Body of pancreas (tissue), 4 donors: ENCODE measurements at regions not wholly inside any gene's neighbourhood (a gene's known extent, or its start where the extent isn't known, plus 50 kb on each side); places are given as distances from the start of the nearest gene placed in this dataset.

Experiments
- ATAC-seq: fragments of 150-250 bp; one replicate; pipeline ENCODE4 v1.9.1; 2016
- DNase-seq, 4 donors: peaks; one replicate each; pipeline ENCODE4 v3.0.0-alpha.2; 2019
- H3K27ac ChIP-seq, 4 donors: fragments of 200-600 bp; sonication (generic); 1 replicate in 3 of 4; 2 replicates in 1 of 4; pipeline versions ENCODE4 v1.5.1 to v1.6.1; 2016 to 2019; ENCODE audit warnings: mild to moderate bottlenecking in 1 of 4, mixed read lengths in 1 of 4, moderate library complexity in 1 of 4
- H3K27me3 ChIP-seq, 2 donors: fragments of 200-600 bp; sonication (generic); one replicate each; pipeline ENCODE4 v1.6.0; 2016; ENCODE audit warnings: mild to moderate bottlenecking in 1 of 2
- H3K36me3 ChIP-seq, 2 donors: fragments of 200-600 bp; sonication (generic); replicated peaks in 1 of 2; 2 replicates each; pipeline ENCODE4 v1.5.1; 2016; ENCODE audit warnings: low read depth in 2 of 2; ENCODE audit not compliant: insufficient read depth in 1 of 2
- H3K4me1 ChIP-seq: fragments of 200-600 bp; sonication (generic); one replicate; pipeline ENCODE4 v1.6.0; 2016
- H3K4me3 ChIP-seq, 2 donors: fragments of 200-600 bp; sonication (generic); 1 replicate in 1 of 2; 2 replicates in 1 of 2; pipeline ENCODE4 v1.5.1; 2016 to 2019
- H3K9me3 ChIP-seq, 3 donors: fragments of 200-600 bp; sonication (generic); 1 replicate in 2 of 3; 2 replicates in 1 of 3; pipeline ENCODE4 v1.5.1; 2016
- CTCF ChIP-seq, 7 experiments: fragments of 450-650 bp in 4 of 7; fragments of 200-600 bp in 3 of 7; sonication (generic) in 3 of 7; IDR thresholded peaks; one replicate each; pipeline ENCODE4 v1.5.1; 2016 to 2019; ENCODE audit warnings: antibody characterized with exemption in 7 of 7
- POLR2A ChIP-seq, 3 donors: fragments of 450-650 bp; IDR thresholded peaks; one replicate each; pipeline ENCODE4 v1.6.1; 2016; ENCODE audit warnings: antibody characterized with exemption in 3 of 3, mild to moderate bottlenecking in 2 of 3
- WGBS, 2 donors: methylation state at CpG; one replicate each; pipeline ENCODE4 v1.1.5; 2017; 5-methylcytosine and 5-hydroxymethylcytosine counted together
- intact Hi-C: fragments of 100-400 bp; cut with DNase I; formaldehyde crosslinking; loops from one replicate; pipeline ENCODE4 v1.15.1; 2023

- Histone ChIP-seq H3K4me1 (no peaks in the 10 kb centered on the region), H3K27me3 (no peaks in the 10 kb centered on the region), H3K36me3 (no peaks in the 10 kb centered on the region), H3K4me3 (no peak overlapping the region), H3K9me3 (no peaks in the 10 kb centered on the region), H3K27ac (no peak overlapping the region)
- TF ChIP-seq CTCF (IDR thresholded peaks at IDR 0.05) (no peak), POLR2A (IDR thresholded peaks at IDR 0.05) (no peak)
- ATAC-seq (no peak), DNase-seq (no peak)
- intact Hi-C loops, result no loop called here
- 51 to 53% methylated on average over 4 of the region's 4 CpGs for WGBS, 2 donors
Measured at GRCh38 chr13:39200249-39200910, 162.1 kb downstream of the NHLRC3 start.

GRCh38 chr13:39201180-39201579, 162.9 kb downstream of the NHLRC3 start:
- H3K27me3 ChIP-seq, result no peaks in the 10 kb centered on the region
- no peak for TF ChIP-seq CTCF (IDR thresholded peaks at IDR 0.05)
- TF ChIP-seq POLR2A (IDR thresholded peaks at IDR 0.05), result no peak
- no peak overlapping the region for H3K4me3 ChIP-seq
- H3K9me3 ChIP-seq, result no peaks in the 10 kb centered on the region
- no peak overlapping the region for H3K27ac ChIP-seq
- ATAC-seq (no peak), DNase-seq (no peak)
- intact Hi-C loops, result no loop called here
- 34 to 41% methylated on average over 4 of the region's 4 CpGs for WGBS, 2 donors
- H3K36me3 ChIP-seq, result no peaks in the 10 kb centered on the region
- H3K4me1 ChIP-seq, result no peaks in the 10 kb centered on the region

GRCh38 chr13:39202746-39203145, 164.5 kb downstream of the NHLRC3 start:
- Histone ChIP-seq H3K4me1 (no peaks in the 10 kb centered on the region), H3K4me3 (no peak overlapping the region), H3K27ac (no peak overlapping the region), H3K9me3 (no peaks in the 10 kb centered on the region), H3K36me3 (no peaks in the 10 kb centered on the region), H3K27me3 (no peaks in the 10 kb centered on the region)
- intact Hi-C loops, result no loop called here
- TF ChIP-seq POLR2A (IDR thresholded peaks at IDR 0.05) (no peak), CTCF (IDR thresholded peaks at IDR 0.05) (no peak)
- DNase-seq (no peak), ATAC-seq (no peak)
- 56 to 64% methylated on average over 7 of the region's 7 CpGs for WGBS, 2 donors

- 42 to 49% methylated on average over 4 of the region's 4 CpGs for WGBS, 2 donors
- no peak overlapping the region for H3K27ac ChIP-seq
- no peak for ATAC-seq
- H3K4me1 ChIP-seq, result no peaks in the 10 kb centered on the region
- no peaks in the 10 kb centered on the region for H3K27me3 ChIP-seq
- H3K4me3 ChIP-seq, result no peak overlapping the region
- TF ChIP-seq CTCF (IDR thresholded peaks at IDR 0.05) (no peak), POLR2A (IDR thresholded peaks at IDR 0.05) (no peak)
- H3K36me3 ChIP-seq, result no peaks in the 10 kb centered on the region
- DNase-seq, result no peak
- H3K9me3 ChIP-seq, result no peaks in the 10 kb centered on the region
- intact Hi-C loops, result no loop called here
Measured at GRCh38 chr13:39208636-39209035, 170.4 kb downstream of the NHLRC3 start.
